Activated CD4-positive, alpha-beta T cell treated with anti-CD3 and anti-CD28 coated beads, Interleukin-2, amount 50 U/mL, for 1 hour (primary cell): ENCODE measurements at regions not wholly inside any gene's neighbourhood (a gene's known extent, or its start where the extent isn't known, plus 50 kb on each side); places are given as distances from the start of the nearest gene placed in this dataset.

Source experiments
- DNase-seq: peaks from one replicate; pipeline ENCODE4 v3.0.0-alpha.2; 2020

- DNase-seq = no peak
Observed at GRCh38 chr22:48563118-48563965, 1264.3 kb downstream of the BRD1 start.

GRCh38 chr22:48561676-48562075 is 1266.0 kb downstream of the BRD1 start:
- no peak for DNase-seq

- DNase-seq = no peak
Observed at GRCh38 chr22:48560836-48561235, 1266.8 kb downstream of the BRD1 start.

- no peak for DNase-seq
Observed at GRCh38 chr22:48560389-48560751, 1267.3 kb downstream of the BRD1 start.

GRCh38 chr22:48559647-48560388 is 1267.9 kb downstream of the BRD1 start:
- no peak for DNase-seq

GRCh38 chr22:48558606-48559402 is 1268.9 kb downstream of the BRD1 start:
- DNase-seq = no peak

GRCh38 chr22:48558016-48558415 is 1269.7 kb downstream of the BRD1 start:
- DNase-seq = no peak

- no peak for DNase-seq
Observed at GRCh38 chr22:48557473-48557872, 1270.2 kb downstream of the BRD1 start.

GRCh38 chr22:48556751-48557150 is 1270.9 kb downstream of the BRD1 start:
- no peak for DNase-seq

- DNase-seq = no peak
Observed at GRCh38 chr22:48556222-48556621, 1271.5 kb downstream of the BRD1 start.

- DNase-seq = no peak
Observed at GRCh38 chr22:48555606-48556005, 1272.1 kb downstream of the BRD1 start.

- DNase-seq = no peak
Observed at GRCh38 chr22:48554893-48555572, 1272.6 kb downstream of the BRD1 start.

- no peak for DNase-seq
Observed at GRCh38 chr22:48553694-48554308, 1273.9 kb downstream of the BRD1 start.

GRCh38 chr22:48553119-48553518 is 1274.6 kb downstream of the BRD1 start:
- no peak for DNase-seq

- DNase-seq = no peak
Observed at GRCh38 chr22:48551716-48552268, 1275.9 kb downstream of the BRD1 start.

GRCh38 chr22:48551061-48551460 is 1276.6 kb downstream of the BRD1 start:
- DNase-seq = no peak

GRCh38 chr22:48548391-48548790 is 1279.3 kb downstream of the BRD1 start:
- no peak for DNase-seq

- no peak for DNase-seq
Observed at GRCh38 chr22:48547971-48548370, 1279.7 kb downstream of the BRD1 start.

- no peak for DNase-seq
Observed at GRCh38 chr22:48546653-48547424, 1280.8 kb downstream of the BRD1 start.

GRCh38 chr22:48545987-48546386 is 1281.7 kb downstream of the BRD1 start:
- DNase-seq = no peak

GRCh38 chr22:48541401-48542098 is 1286.1 kb downstream of the BRD1 start:
- no peak for DNase-seq
